GM10266 (cell line): ENCODE measurements at regions not wholly inside any gene's neighbourhood (a gene's known extent, or its start where the extent isn't known, plus 50 kb on each side); places are given as distances from the start of the nearest gene placed in this dataset.
"Not testable (repeated sequence)": the region's sequence is repeated elsewhere in the genome, so short reads cannot be mapped to it uniquely, and the experiment has no call there.

ENCODE experiments used
- DNase-seq: peaks from one replicate; pipeline ENCODE4 v3.0.0; 2012; ENCODE audit errors: extremely low spot score
- CTCF ChIP-seq: IDR thresholded peaks from 2 replicates; pipeline ENCODE4 v1.5.1; 2012; ENCODE audit warnings: mild to moderate bottlenecking, low read depth; ENCODE audit not compliant: control insufficient read depth, insufficient read depth; ENCODE audit errors: missing control alignments

- TF ChIP-seq CTCF, result no peak
- DNase-seq, result no peak
Measured at GRCh38 chr19:28596561-28597071, 616.3 kb downstream of the UQCRFS1 start.

DNA sequence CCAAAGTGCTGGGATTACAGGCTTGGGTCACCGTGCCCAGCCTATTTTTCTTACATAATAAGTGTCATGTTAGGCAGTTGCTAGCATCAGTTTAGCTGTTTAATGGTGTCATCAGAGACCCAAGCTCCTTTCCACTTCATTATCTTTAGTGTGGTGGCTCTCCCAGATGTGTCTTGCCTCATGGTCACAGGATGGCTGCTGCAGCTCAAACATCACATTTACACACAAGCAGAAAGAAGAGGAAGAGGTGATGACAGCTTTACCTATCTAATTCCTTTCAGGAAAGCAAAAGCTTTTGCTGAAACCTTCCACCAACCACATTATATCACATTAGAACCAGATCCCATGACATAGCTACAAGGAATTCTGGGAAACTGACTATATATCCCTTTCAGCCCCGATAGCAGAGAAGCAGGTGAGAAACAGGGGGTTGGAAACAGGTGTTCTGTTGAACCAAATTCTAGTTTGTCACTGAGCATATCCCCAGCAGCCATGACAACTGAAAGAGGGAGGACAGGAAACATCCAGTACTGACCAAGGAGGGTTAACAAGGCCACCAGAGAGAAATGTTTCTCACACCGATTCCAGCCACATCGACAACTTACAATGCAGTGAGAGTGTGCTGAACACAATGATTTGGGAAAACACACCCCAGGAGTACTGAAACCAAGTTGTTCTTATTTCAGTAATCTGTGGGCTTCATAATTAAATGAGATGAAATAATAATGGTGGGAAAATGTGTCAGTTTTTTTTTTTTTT lies 617.0 kb downstream of the UQCRFS1 start:
- DNase-seq, result no peak
- no peak for TF ChIP-seq CTCF

GRCh38 chr19:28594737-28595136 lies 618.2 kb downstream of the UQCRFS1 start:
- DNase-seq, result no peak
- TF ChIP-seq CTCF, result no peak

DNA sequence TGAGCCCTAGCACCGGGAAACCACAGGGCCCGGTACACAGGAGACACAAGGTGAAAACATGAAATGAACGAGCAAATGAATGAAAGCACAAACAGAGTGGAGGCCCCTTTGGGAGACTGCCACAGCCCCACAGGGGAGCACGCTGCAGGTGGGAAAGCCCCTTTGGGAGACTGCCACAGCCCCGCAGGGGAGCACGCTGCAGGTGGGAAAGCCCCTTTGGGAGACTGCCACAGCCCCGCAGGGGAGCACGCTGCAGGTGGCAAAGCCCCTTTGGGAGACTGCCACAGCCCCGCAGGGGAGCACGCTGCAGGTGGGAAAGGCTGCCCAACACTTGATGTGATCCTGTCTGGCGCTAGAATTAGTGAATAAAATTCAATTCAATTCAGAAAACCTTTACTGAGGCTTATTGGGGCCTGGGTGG lies 623.0 kb downstream of the UQCRFS1 start:
- not testable (repeated sequence) for DNase-seq

- no peak for TF ChIP-seq CTCF
- no peak for DNase-seq
Measured at GRCh38 chr19:28586474-28586873, 626.5 kb downstream of the UQCRFS1 start.

DNA sequence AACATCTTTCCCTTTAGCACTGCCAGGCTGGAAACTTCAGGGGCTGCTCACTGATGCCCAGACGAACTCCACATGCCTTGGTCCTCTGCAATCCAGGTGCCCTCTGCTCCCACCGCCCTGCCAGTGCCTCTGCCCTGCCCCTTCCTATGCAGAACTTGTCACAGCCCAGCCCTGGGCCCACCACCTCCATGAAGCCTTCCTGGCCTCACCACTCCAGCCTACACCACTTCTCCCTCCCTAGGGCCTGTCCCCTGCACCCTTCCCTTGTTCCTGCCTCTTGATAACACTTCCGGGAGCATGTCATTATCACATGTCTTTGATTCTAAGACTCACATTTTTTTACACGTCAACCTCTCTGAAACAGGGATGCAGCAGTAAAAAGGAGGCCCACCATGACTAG lies 627.2 kb downstream of the UQCRFS1 start:
- TF ChIP-seq CTCF, result no peak
- DNase-seq, result no peak

DNA sequence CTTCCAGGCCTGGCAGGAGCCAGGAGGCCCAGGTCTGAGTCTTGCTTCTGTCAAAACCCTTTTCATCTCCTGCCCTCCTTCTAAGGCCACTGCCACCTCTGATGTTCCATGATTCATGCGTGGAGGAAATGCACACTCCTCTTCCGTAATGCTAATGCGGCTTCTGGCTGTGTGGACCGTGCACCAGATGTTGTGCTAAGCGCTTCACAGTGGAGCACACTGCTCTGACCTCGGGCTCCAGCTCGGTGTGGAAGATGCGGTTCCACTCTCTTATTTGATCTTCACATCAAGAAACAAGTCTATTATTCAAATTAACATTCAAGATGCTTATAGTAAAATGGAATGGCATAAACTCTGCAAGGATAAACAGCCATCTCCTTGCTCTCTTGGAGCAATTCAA lies 629.2 kb downstream of the UQCRFS1 start:
- no peak for TF ChIP-seq CTCF
- no peak for DNase-seq

DNA sequence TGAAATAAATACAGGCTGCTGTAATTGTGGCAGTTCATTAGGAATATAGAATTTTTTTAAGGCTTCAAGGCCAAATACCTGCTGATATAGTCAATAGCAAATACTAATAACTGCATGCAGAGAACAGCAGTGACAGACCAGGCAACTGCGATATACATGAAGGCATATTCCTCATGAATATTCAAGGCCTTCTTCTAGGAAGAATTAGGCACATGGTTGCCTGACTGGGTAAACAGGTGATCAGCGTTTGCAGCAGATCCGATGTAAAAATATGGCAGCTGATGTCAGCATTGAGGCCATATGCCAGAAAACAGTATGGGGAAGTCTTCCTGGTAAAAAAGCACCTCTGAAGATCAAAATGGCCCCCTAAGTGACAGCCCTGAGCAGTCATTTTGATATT lies 629.7 kb downstream of the UQCRFS1 start:
- no peak for DNase-seq
- no peak for TF ChIP-seq CTCF
